ENCODE measurements at regions not wholly inside any gene's neighbourhood (a gene's known extent, or its start where the extent isn't known, plus 50 kb on each side); places are given as distances from the start of the nearest gene placed in this dataset.
"Not testable (repeated sequence)": the region's sequence is repeated elsewhere in the genome, so short reads cannot be mapped to it uniquely, and the experiment has no call there.

GRCh38 chr4:178202422-178202821 is 760.2 kb upstream of the AGA start:
- DNase-seq (ENCODE audit: low spot score), result no peak
- intact Hi-C loops (cut with DNase I), result no loop called here

- no peak for DNase-seq (ENCODE audit: low spot score)
- intact Hi-C loops (cut with DNase I), result no loop called here
Measured at GRCh38 chr4:178205826-178206225, 763.6 kb upstream of the AGA start.

GRCh38 chr4:178215309-178215708 is 773.1 kb upstream of the AGA start:
- no peak for DNase-seq (ENCODE audit: low spot score)
- intact Hi-C loops (cut with DNase I), result no loop called here

GRCh38 chr4:178215763-178216162 is 773.5 kb upstream of the AGA start:
- intact Hi-C loops (cut with DNase I), result no loop called here
- DNase-seq (ENCODE audit: low spot score), result no peak

GRCh38 chr4:178226421-178226820 is 784.2 kb upstream of the AGA start:
- DNase-seq (ENCODE audit: low spot score); intact Hi-C loops (cut with DNase I): not testable (repeated sequence)

GRCh38 chr4:178233906-178234305 is 791.7 kb upstream of the AGA start:
- intact Hi-C loops (cut with DNase I), result no loop called here
- DNase-seq (ENCODE audit: low spot score), result no peak

- no peak for DNase-seq (ENCODE audit: low spot score)
- intact Hi-C loops (cut with DNase I), result no loop called here
Measured at GRCh38 chr4:178240891-178241290, 798.7 kb upstream of the AGA start.

- DNase-seq (ENCODE audit: low spot score), result no peak
- intact Hi-C loops (cut with DNase I), result no loop called here
Measured at GRCh38 chr4:178241601-178242118, 799.4 kb upstream of the AGA start.

GRCh38 chr4:178242655-178243054 is 800.4 kb upstream of the AGA start:
- peak; percentile 72 for DNase-seq (ENCODE audit: low spot score)
- intact Hi-C loops (cut with DNase I), result no loop called here

- intact Hi-C loops (cut with DNase I), result no loop called here
- DNase-seq (ENCODE audit: low spot score), result no peak
Measured at GRCh38 chr4:178244785-178245184, 802.5 kb upstream of the AGA start.

- DNase-seq (ENCODE audit: low spot score), result no peak
- intact Hi-C loops (cut with DNase I), result no loop called here
Measured at GRCh38 chr4:178255172-178255571, 812.9 kb upstream of the AGA start.

GRCh38 chr4:178258603-178259002 is 816.4 kb upstream of the AGA start:
- no peak for DNase-seq (ENCODE audit: low spot score)
- intact Hi-C loops (cut with DNase I), result no loop called here

- intact Hi-C loops (cut with DNase I), result no loop called here
- no peak for DNase-seq (ENCODE audit: low spot score)
Measured at GRCh38 chr4:178259566-178259965, 817.3 kb upstream of the AGA start.

GRCh38 chr4:178264001-178264400 is 821.8 kb upstream of the AGA start:
- intact Hi-C loops (cut with DNase I), result no loop called here
- DNase-seq (ENCODE audit: low spot score), result no peak

- no peak for DNase-seq (ENCODE audit: low spot score)
- intact Hi-C loops (cut with DNase I), result no loop called here
Measured at GRCh38 chr4:178271386-178271785, 829.1 kb upstream of the AGA start.

GRCh38 chr4:178273168-178273567 is 830.9 kb upstream of the AGA start:
- intact Hi-C loops (cut with DNase I), result no loop called here
- DNase-seq (ENCODE audit: low spot score), result no peak

GRCh38 chr4:178275671-178276360 is 833.6 kb upstream of the AGA start:
- DNase-seq (ENCODE audit: low spot score), result no peak

GRCh38 chr4:178280362-178280761 is 838.1 kb upstream of the AGA start:
- intact Hi-C loops (cut with DNase I), result no loop called here
- DNase-seq (ENCODE audit: low spot score), result no peak

More at GRCh38 chr4:178275671-178276360, 833.6 kb upstream of the AGA start:
- intact Hi-C loops (cut with DNase I), result no loop called here

GRCh38 chr4:178288462-178288861 is 846.2 kb upstream of the AGA start:
- DNase-seq (ENCODE audit: low spot score), result no peak
- intact Hi-C loops (cut with DNase I), result no loop called here

- no peak for DNase-seq (ENCODE audit: low spot score)
- intact Hi-C loops (cut with DNase I), result no loop called here
Measured at GRCh38 chr4:178293601-178294000, 851.4 kb upstream of the AGA start.

GRCh38 chr4:178296669-178297068 is 854.4 kb upstream of the AGA start:
- intact Hi-C loops (cut with DNase I), result no loop called here
- no peak for DNase-seq (ENCODE audit: low spot score)

- no peak for DNase-seq (ENCODE audit: low spot score)
- intact Hi-C loops (cut with DNase I), result no loop called here
Measured at GRCh38 chr4:178306565-178306964, 864.3 kb upstream of the AGA start.
